ENCODE measurements at regions not wholly inside any gene's neighbourhood (a gene's known extent, or its start where the extent isn't known, plus 50 kb on each side); places are given as distances from the start of the nearest gene placed in this dataset.

GRCh38 chr2:52939250-52939649, 828.4 kb upstream of the CHAC2 start:
- no peak for TF ChIP-seq CTCF (IDR thresholded peaks at IDR 0.05)
- no peak for TF ChIP-seq POLR2A (IDR thresholded peaks at IDR 0.05)
- no peak for TF ChIP-seq POLR2AphosphoS5 (IDR thresholded peaks at IDR 0.05)

Measured in suprapubic skin (tissue), 4 donors.